Head of caudate nucleus (tissue), 42 donors: ENCODE measurements at regions not wholly inside any gene's neighbourhood (a gene's known extent, or its start where the extent isn't known, plus 50 kb on each side); places are given as distances from the start of the nearest gene placed in this dataset.

Source experiments
- DNase-seq, 42 donors: peaks; one replicate each; pipeline versions ENCODE4 v3.0.0 to v3.0.0-alpha.2; 2020 to 2021; ENCODE audit warnings: mixed read lengths in 7 of 42
- intact Hi-C: fragments of 100-400 bp; cut with DNase I; formaldehyde crosslinking; loops from one replicate; pipeline ENCODE4 v1.15.0; 2022

DNA sequence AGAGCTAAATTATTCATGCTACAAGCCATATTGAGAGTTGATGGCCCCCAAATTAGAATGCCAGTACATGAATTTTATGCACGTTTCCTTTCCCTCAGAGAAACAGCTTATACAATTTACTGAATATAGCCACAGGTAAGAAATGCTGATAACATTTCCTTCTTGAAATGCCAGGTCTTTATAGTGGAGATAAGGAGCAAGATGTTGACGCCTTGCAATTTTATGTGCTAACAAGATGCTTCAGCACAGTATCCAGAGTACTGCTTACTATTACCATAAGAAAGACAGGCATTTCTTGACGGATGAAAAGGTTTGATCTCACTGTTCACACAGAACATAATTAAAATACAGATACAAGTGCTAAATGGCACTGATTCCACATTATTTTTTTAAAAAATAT, 223.2 kb upstream of the CTSO start:
- no peak for DNase-seq
- intact Hi-C loops = no loop called here

DNA sequence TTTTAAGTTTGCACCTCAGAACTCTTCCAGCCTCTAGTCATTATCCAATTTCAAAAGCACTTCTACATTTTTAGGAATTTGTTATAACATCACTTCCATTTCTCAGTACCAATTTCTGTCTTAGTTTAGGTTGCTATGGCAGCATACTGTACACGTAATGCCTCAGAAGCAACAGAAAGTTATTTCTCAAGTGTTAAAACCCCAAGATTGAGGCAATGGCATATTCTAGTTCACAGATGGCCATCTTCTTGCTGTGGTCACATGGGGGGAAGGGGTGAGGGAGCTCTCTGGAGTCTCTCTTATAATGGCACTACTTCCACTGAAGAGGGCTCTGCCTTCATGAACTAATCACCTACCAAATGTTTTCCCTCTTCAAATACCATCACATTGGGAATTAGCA, 220.3 kb upstream of the CTSO start:
- no peak for DNase-seq
- intact Hi-C loops = no loop called here

- intact Hi-C loops = no loop called here
- DNase-seq = no peak
Observed at GRCh38 chr4:156173486-156173885, 219.8 kb upstream of the CTSO start.

- intact Hi-C loops = no loop called here
- DNase-seq = peak in 1 of 42 donors; percentile 6
Observed at GRCh38 chr4:156169861-156170260, 216.2 kb upstream of the CTSO start.

- peak in 11 of 42 donors; percentile 3 to 41 (median 9) for DNase-seq
- intact Hi-C loops = no loop called here
Observed at GRCh38 chr4:156169011-156169410, 215.3 kb upstream of the CTSO start.

GRCh38 chr4:156168288-156168687, 214.6 kb upstream of the CTSO start:
- intact Hi-C loops = no loop called here
- DNase-seq = no peak

- intact Hi-C loops = no loop called here
- DNase-seq = no peak
Observed at GRCh38 chr4:156158747-156159146, 205.1 kb upstream of the CTSO start.

GRCh38 chr4:156154978-156155377, 201.3 kb upstream of the CTSO start:
- intact Hi-C loops = no loop called here
- DNase-seq = no peak

DNA sequence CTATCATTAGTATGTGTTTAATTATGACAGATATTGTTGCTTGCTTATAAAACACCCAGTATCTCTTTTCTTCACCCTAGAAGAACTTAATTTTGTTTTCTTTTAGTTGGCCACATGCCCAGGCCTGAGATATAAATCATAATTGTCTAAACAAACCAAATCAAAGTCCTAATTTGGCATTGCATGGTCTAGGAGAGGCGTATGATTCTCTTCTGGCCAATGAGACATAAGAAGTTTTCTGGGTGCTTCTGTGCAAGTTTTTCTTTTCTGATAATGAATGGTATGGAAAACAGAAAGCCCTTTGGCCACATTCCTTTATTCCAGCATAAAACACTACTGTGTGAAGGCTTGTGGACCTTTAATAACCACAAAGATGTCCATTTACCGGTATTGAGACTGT, 192.9 kb upstream of the CTSO start:
- intact Hi-C loops = no loop called here
- no peak for DNase-seq

GRCh38 chr4:156144961-156145360, 191.3 kb upstream of the CTSO start:
- intact Hi-C loops = no loop called here
- DNase-seq = no peak

GRCh38 chr4:156138781-156139280, 185.2 kb upstream of the CTSO start:
- DNase-seq = no peak
- intact Hi-C loops = no loop called here

- peak in 7 of 42 donors; percentile 1 to 38 (median 5) for DNase-seq
- intact Hi-C loops = no loop called here
Observed at GRCh38 chr4:156137679-156138473, 184.2 kb upstream of the CTSO start.

GRCh38 chr4:156132196-156132595, 178.5 kb upstream of the CTSO start:
- intact Hi-C loops = no loop called here
- DNase-seq = no peak

GRCh38 chr4:156128616-156129015, 174.9 kb upstream of the CTSO start:
- intact Hi-C loops = no loop called here
- DNase-seq = no peak

GRCh38 chr4:156118507-156119220, 165.0 kb upstream of the CTSO start:
- no peak for DNase-seq
- intact Hi-C loops = no loop called here

DNA sequence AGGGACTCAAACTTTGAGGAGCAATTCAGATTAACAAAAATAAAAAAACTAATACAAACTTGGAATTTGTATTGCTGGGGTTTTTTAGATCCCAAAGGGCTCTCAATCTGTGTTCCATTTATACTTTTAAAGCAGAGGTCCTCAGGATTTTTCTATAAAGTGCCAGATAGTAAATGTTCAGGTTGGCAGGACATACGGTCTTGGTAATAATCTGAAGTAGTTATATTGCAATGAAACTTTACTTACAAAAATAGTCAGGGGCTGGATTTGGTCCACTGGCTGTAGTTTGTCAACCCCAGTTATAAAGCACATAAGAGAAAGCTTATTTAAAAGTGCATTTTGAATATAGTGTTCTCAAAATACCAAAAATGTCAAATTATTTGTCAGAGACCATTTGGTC, 164.1 kb upstream of the CTSO start:
- DNase-seq = no peak
- intact Hi-C loops = no loop called here

DNA sequence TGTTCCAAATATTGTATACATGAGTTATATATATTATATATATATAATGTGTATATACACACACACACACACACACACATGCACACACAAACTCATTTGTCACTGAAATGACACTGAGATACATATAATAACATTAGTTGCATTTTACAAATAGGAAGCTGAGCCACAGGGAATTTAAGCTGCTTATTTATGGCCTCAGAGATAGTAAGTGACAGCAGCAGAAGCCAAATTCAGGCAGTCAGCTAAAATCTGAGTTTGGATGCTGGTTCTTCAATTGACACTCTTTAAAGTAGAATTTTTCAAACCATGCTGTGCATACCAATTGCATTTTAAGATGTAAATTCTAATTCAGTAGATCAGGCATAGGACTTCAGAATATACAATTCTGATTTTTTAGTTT, 163.3 kb upstream of the CTSO start:
- no peak for DNase-seq
- intact Hi-C loops = no loop called here

GRCh38 chr4:156113138-156113765, 159.6 kb upstream of the CTSO start:
- intact Hi-C loops = no loop called here
- no peak for DNase-seq

DNA sequence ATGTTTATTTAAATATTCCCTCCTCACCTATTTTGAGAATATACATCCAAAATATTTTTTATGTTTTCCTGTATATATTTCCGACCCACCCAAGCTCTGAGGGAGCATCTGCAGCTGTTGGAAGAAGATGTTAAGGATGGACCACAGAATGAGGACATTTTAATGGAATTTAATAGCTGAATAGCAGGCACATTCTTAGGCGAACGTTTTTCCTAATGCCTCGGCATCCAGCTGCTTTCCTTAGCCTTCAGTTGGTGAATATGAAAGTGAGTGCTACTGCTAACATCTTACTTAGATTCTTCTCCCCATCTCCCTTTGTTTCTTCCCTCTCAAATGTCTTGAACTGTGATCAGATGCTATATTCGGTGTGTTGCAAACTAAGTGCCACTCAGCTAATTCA, 158.0 kb upstream of the CTSO start:
- DNase-seq = no peak
- intact Hi-C loops = no loop called here
